Activated CD4-positive, alpha-beta memory T cell treated with anti-CD3 and anti-CD28 coated beads for 36 hours (primary cell): ENCODE measurements at regions not wholly inside any gene's neighbourhood (a gene's known extent, or its start where the extent isn't known, plus 50 kb on each side); places are given as distances from the start of the nearest gene placed in this dataset.

Experiments
- CTCF ChIA-PET: fragments of 350-600 bp; sonication (Branson Sonifier 250); formaldehyde crosslinking; loops from one replicate; lab custom pipeline; 2021; ENCODE audit warnings: antibody characterized with exemption, inconsistent platforms; lab: Charles Lee
- POLR2A ChIA-PET: fragments of 350-600 bp; sonication (Branson Sonifier 250); formaldehyde crosslinking; loops from one replicate; lab custom pipeline; 2021; ENCODE audit warnings: antibody characterized with exemption; lab: Charles Lee
- DNase-seq: peaks from one replicate; pipeline ENCODE4 v3.0.0-alpha.2; 2020
- H3K27ac Mint-ChIP-seq: one replicate; pipeline ENCODE4 v1.8.0; 2021; ENCODE audit warnings: mixed read lengths
- H3K27me3 Mint-ChIP-seq: one replicate; pipeline ENCODE4 v1.8.0; 2021; ENCODE audit warnings: mixed read lengths
- H3K36me3 Mint-ChIP-seq: one replicate; pipeline ENCODE4 v1.8.0; 2021; ENCODE audit warnings: mixed read lengths
- H3K4me1 Mint-ChIP-seq: one replicate; pipeline ENCODE4 v1.8.0; 2021; ENCODE audit warnings: low read depth, mixed read lengths
- H3K4me3 Mint-ChIP-seq: one replicate; pipeline ENCODE4 v1.8.0; 2021; ENCODE audit warnings: mild to moderate bottlenecking, mixed read lengths
- H3K9me3 Mint-ChIP-seq: one replicate; pipeline ENCODE4 v1.8.0; 2021; ENCODE audit warnings: mixed read lengths
- intact Hi-C: fragments of 100-400 bp; cut with micrococcal nuclease; formaldehyde crosslinking; loops from one replicate; pipeline ENCODE4 v1.15.1; 2023

DNA sequence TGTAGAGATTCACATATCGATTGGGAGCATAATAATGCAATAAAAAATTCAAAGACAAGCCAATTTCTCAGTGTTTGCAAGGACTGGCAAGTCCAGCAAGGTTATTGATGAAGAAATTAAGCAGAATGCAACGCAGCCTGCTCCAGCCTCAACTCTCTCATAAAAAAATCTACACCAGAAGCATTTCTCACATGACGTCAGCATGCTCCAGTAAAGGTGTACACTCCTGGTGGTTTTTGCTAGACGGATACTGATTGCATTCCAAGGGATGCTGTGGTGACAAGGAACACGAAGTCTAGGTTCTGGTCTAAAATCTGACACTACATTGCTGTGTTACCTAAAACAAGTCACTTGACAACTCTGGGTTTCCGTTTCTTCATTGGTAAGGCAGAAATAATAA lies 131.9 kb upstream of the PRNP start:
- CTCF ChIA-PET = no interaction called here
- no peak overlapping the region for H3K27ac Mint-ChIP-seq
- peaks cover 40% of the 10 kb centered on the region for H3K27me3 Mint-ChIP-seq

GRCh38 chr20:4552075-4552640 lies 134.1 kb upstream of the PRNP start:
- intact Hi-C loops = no loop called here
- CTCF ChIA-PET = no interaction called here
- POLR2A ChIA-PET = no interaction called here
- Mint-ChIP-seq H3K36me3 (no peaks in the 10 kb centered on the region), H3K27me3 (peaks cover 41% of the 10 kb centered on the region), H3K4me1 (no peaks in the 10 kb centered on the region), H3K4me3 (no peak overlapping the region), H3K27ac (no peak overlapping the region), H3K9me3 (peaks cover 8% of the 10 kb centered on the region)
- no peak for DNase-seq

More for the DNA sequence above, 131.9 kb upstream of the PRNP start:
- intact Hi-C loops = no loop called here
- no peaks in the 10 kb centered on the region for H3K4me1 Mint-ChIP-seq
- POLR2A ChIA-PET = no interaction called here
- H3K4me3 Mint-ChIP-seq = no peak overlapping the region
- H3K36me3 Mint-ChIP-seq = no peaks in the 10 kb centered on the region
- H3K9me3 Mint-ChIP-seq = peaks cover 1% of the 10 kb centered on the region
- no peak for DNase-seq

GRCh38 chr20:4550740-4551139 lies 135.5 kb upstream of the PRNP start:
- intact Hi-C loops = no loop called here
- ChIA-PET CTCF (no interaction called here), POLR2A (no interaction called here)
- Mint-ChIP-seq H3K4me1 (no peaks in the 10 kb centered on the region), H3K27me3 (peaks cover 47% of the 10 kb centered on the region), H3K36me3 (no peaks in the 10 kb centered on the region), H3K4me3 (no peak overlapping the region), H3K27ac (no peak overlapping the region), H3K9me3 (peaks cover 8% of the 10 kb centered on the region)
- DNase-seq = no peak

- Mint-ChIP-seq H3K4me3 (no peak overlapping the region), H3K9me3 (peaks cover 8% of the 10 kb centered on the region), H3K27me3 (peaks cover 45% of the 10 kb centered on the region), H3K36me3 (no peaks in the 10 kb centered on the region), H3K4me1 (no peaks in the 10 kb centered on the region), H3K27ac (no peak overlapping the region)
- ChIA-PET CTCF (no interaction called here), POLR2A (no interaction called here)
- intact Hi-C loops = no loop called here
- no peak for DNase-seq
Measured at GRCh38 chr20:4549711-4550259, 136.5 kb upstream of the PRNP start.

DNA sequence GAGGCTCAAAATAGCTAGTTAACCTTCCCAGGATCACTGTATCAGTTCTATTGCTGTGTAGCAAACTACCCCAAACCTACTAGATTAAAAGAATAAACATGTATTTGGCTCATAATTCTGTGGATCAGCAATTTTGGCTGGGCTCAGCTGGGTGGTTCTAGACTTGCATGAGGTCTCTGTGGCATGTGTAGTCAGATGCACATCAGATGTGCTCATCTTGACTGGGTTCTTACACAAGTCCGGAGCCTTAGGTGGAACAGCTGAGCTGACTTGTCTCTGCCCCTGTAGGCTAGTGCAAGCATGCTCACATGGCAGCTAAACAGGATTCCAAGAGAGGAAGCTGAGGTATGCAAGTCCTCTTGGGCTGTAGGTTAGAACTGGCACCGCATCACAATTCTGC lies 137.7 kb upstream of the PRNP start:
- peaks cover 8% of the 10 kb centered on the region for H3K9me3 Mint-ChIP-seq
- H3K4me1 Mint-ChIP-seq = no peaks in the 10 kb centered on the region
- no peak overlapping the region for H3K4me3 Mint-ChIP-seq
- ChIA-PET CTCF (interaction anchor here (0.9 kb wide), 1 partner anchor 19 kb away, joined by 3 read pairs; no protein-coding TSS in a partner anchor), POLR2A (no interaction called here)
- intact Hi-C loops = no loop called here
- no peak overlapping the region for H3K27ac Mint-ChIP-seq
- H3K27me3 Mint-ChIP-seq = peaks cover 45% of the 10 kb centered on the region
- no peaks in the 10 kb centered on the region for H3K36me3 Mint-ChIP-seq
- DNase-seq = no peak

- CTCF ChIA-PET = no interaction called here
- intact Hi-C loops = no loop called here
- H3K27me3 Mint-ChIP-seq = peaks cover 42% of the 10 kb centered on the region
- no peak overlapping the region for H3K4me3 Mint-ChIP-seq
- no peak for DNase-seq
- no peaks in the 10 kb centered on the region for H3K4me1 Mint-ChIP-seq
- no peaks in the 10 kb centered on the region for H3K36me3 Mint-ChIP-seq
- no peak overlapping the region for H3K27ac Mint-ChIP-seq
- H3K9me3 Mint-ChIP-seq = peaks cover 8% of the 10 kb centered on the region
- POLR2A ChIA-PET = no interaction called here
Measured at GRCh38 chr20:4546786-4547185, 139.5 kb upstream of the PRNP start.

- peaks cover 38% of the 10 kb centered on the region for H3K27me3 Mint-ChIP-seq
- no peak overlapping the region for H3K4me3 Mint-ChIP-seq
- no peak for DNase-seq
- no peaks in the 10 kb centered on the region for H3K4me1 Mint-ChIP-seq
- CTCF ChIA-PET = no interaction called here
- POLR2A ChIA-PET = no interaction called here
- intact Hi-C loops = no loop called here
- H3K9me3 Mint-ChIP-seq = peaks cover 8% of the 10 kb centered on the region
- H3K27ac Mint-ChIP-seq = no peak overlapping the region
- no peaks in the 10 kb centered on the region for H3K36me3 Mint-ChIP-seq
Measured at GRCh38 chr20:4546342-4546741, 139.9 kb upstream of the PRNP start.

DNA sequence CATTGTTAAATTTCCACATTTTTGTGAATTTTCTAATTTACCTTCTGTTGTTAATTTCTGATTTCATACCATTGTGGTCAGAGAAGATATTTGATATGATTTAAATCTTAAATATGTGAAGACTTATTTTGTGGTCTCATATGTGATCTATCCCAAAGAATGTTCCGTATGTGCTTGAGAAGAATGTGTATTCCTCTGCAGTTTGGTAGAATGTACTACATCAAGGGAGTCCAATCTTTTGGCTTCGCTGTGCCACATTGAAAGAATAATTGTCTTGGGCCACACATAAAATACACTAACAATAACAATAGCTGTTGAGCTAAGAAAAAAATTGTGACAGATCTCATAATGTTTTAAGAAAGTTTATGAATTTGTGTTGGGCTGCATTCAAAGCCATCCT lies 140.7 kb upstream of the PRNP start:
- POLR2A ChIA-PET = no interaction called here
- H3K27me3 Mint-ChIP-seq = peaks cover 39% of the 10 kb centered on the region
- intact Hi-C loops = no loop called here
- CTCF ChIA-PET = no interaction called here
- H3K4me1 Mint-ChIP-seq = no peaks in the 10 kb centered on the region
- H3K36me3 Mint-ChIP-seq = no peaks in the 10 kb centered on the region
- no peak overlapping the region for H3K4me3 Mint-ChIP-seq
- DNase-seq = no peak
- peaks cover 8% of the 10 kb centered on the region for H3K9me3 Mint-ChIP-seq
- H3K27ac Mint-ChIP-seq = no peak overlapping the region

DNA sequence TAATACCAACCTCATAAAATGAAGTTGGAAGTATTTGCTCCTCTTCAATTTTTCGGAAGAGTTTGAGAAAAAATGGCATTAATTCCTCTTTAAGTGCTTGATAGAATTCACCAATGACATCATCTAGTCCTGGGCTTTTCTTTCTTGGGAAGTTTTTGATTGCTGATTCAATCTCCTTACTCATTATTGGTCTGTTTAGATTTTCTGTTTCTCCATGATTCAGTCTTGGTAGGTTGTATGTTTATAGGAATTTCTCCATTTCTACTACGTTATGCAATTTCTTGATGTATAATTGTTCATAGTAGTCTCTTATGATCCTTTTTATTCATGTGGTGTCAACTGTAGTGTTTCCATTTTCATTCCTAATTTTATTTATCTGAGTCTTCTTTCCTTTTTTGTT lies 141.5 kb upstream of the PRNP start:
- ChIA-PET POLR2A (no interaction called here), CTCF (no interaction called here)
- H3K36me3 Mint-ChIP-seq = no peaks in the 10 kb centered on the region
- no peak for DNase-seq
- H3K27ac Mint-ChIP-seq = no peak overlapping the region
- peaks cover 8% of the 10 kb centered on the region for H3K9me3 Mint-ChIP-seq
- peaks cover 36% of the 10 kb centered on the region for H3K27me3 Mint-ChIP-seq
- intact Hi-C loops = no loop called here
- H3K4me3 Mint-ChIP-seq = no peak overlapping the region
- no peaks in the 10 kb centered on the region for H3K4me1 Mint-ChIP-seq

DNA sequence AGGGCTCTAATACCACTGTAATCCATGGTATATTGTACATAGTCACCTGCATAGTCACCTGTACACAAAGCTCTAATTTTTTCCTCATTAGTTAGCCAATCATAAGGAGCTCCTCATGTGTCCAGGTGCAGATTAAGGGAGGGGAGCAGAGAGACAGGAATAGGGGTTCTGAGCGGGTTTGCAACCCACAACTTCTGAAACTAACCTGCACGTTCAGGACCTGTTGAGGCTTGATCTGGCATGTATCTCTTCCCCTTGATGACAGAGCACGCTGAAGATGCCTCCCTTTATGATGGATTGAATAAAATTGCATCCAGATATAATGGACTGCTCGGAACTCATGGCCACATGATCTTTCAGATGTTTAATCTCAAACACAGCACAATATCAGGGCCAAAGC lies 144.0 kb upstream of the PRNP start:
- intact Hi-C loops = no loop called here
- ChIA-PET CTCF (no interaction called here), POLR2A (no interaction called here)
- no peak overlapping the region for H3K4me3 Mint-ChIP-seq
- no peaks in the 10 kb centered on the region for H3K4me1 Mint-ChIP-seq
- no peak overlapping the region for H3K27ac Mint-ChIP-seq
- H3K27me3 Mint-ChIP-seq = peaks cover 30% of the 10 kb centered on the region
- H3K36me3 Mint-ChIP-seq = no peaks in the 10 kb centered on the region
- no peak for DNase-seq
- no peaks in the 10 kb centered on the region for H3K9me3 Mint-ChIP-seq

GRCh38 chr20:4534315-4534714 lies 151.9 kb upstream of the PRNP start:
- H3K36me3 Mint-ChIP-seq = no peaks in the 10 kb centered on the region
- ChIA-PET POLR2A (no interaction called here), CTCF (no interaction called here)
- peaks cover 30% of the 10 kb centered on the region for H3K27me3 Mint-ChIP-seq
- no peaks in the 10 kb centered on the region for H3K4me1 Mint-ChIP-seq
- peaks cover 6% of the 10 kb centered on the region for H3K9me3 Mint-ChIP-seq
- intact Hi-C loops = no loop called here
- no peak overlapping the region for H3K27ac Mint-ChIP-seq
- DNase-seq = no peak
- no peak overlapping the region for H3K4me3 Mint-ChIP-seq

- intact Hi-C loops = no loop called here
- POLR2A ChIA-PET = no interaction called here
- Mint-ChIP-seq H3K36me3 (no peaks in the 10 kb centered on the region), H3K9me3 (peaks cover 11% of the 10 kb centered on the region), H3K4me1 (no peaks in the 10 kb centered on the region), H3K27ac (no peak overlapping the region), H3K4me3 (no peak overlapping the region), H3K27me3 (peaks cover 32% of the 10 kb centered on the region)
- CTCF ChIA-PET = no interaction called here
- DNase-seq = no peak
Measured at GRCh38 chr20:4533368-4534133, 152.7 kb upstream of the PRNP start.

DNA sequence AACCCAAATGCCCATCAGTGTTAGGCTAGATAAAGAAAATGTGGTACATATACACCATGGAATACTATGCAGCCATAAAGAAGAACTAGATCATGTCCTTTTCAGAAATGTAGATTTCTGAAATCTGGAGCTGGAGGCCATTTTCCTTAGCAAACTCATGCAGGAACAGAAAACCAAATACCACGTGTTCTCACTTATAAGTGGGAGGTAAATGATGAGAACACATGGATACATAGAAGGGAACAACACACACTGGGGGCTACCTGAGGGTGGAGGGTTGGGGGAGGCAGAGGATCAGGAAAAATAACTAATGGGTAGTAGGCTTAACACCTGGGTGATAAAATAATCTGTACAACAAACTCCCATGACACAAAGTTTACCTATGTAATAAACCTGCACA lies 153.5 kb upstream of the PRNP start:
- intact Hi-C loops = no loop called here
- no peak overlapping the region for H3K27ac Mint-ChIP-seq
- H3K4me3 Mint-ChIP-seq = no peak overlapping the region
- DNase-seq = no peak
- peaks cover 33% of the 10 kb centered on the region for H3K27me3 Mint-ChIP-seq
- H3K4me1 Mint-ChIP-seq = no peaks in the 10 kb centered on the region
- POLR2A ChIA-PET = no interaction called here
- peaks cover 2% of the 10 kb centered on the region for H3K36me3 Mint-ChIP-seq
- H3K9me3 Mint-ChIP-seq = peaks cover 14% of the 10 kb centered on the region
- CTCF ChIA-PET = interaction anchor here (0.6 kb wide), 1 partner anchor 75 kb away, joined by 3 read pairs; no protein-coding TSS in a partner anchor
